ENCODE measurements at regions not wholly inside any gene's neighbourhood (a gene's known extent, or its start where the extent isn't known, plus 50 kb on each side); places are given as distances from the start of the nearest gene placed in this dataset.

DNA sequence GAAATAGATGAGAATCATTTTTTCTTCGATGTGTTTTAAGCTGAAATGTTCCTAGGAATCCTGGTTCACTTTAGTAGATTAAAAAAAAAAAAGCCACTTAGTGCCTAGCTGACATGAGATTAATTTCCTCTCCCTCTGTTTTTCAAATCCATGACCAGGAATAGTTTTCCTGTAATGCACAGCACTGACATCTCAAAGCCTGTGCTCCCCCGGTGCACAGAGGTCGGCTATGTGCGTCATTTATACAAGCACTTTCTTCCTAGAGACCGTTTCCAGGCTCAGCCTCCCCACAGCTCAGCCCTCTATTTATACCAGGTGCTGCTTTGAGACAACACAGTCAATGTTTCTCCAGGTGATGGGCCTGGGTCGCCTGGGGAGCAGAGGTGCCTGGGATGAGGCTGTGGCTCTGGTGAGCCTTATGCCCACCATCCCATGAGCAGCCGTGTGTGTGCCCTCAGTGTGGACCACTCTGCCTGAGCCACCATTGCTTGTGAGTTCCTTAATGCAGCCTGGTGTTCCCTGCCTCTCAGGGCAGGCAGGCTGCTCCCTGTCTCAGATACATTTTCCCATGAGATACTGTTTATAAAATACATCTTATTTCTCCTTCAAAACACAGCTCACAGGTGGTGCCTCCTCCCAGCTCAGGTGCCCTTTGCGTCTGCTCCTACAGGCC lies 515.7 kb upstream of the HS6ST1 start:
- TF ChIP-seq, protein P1, sequence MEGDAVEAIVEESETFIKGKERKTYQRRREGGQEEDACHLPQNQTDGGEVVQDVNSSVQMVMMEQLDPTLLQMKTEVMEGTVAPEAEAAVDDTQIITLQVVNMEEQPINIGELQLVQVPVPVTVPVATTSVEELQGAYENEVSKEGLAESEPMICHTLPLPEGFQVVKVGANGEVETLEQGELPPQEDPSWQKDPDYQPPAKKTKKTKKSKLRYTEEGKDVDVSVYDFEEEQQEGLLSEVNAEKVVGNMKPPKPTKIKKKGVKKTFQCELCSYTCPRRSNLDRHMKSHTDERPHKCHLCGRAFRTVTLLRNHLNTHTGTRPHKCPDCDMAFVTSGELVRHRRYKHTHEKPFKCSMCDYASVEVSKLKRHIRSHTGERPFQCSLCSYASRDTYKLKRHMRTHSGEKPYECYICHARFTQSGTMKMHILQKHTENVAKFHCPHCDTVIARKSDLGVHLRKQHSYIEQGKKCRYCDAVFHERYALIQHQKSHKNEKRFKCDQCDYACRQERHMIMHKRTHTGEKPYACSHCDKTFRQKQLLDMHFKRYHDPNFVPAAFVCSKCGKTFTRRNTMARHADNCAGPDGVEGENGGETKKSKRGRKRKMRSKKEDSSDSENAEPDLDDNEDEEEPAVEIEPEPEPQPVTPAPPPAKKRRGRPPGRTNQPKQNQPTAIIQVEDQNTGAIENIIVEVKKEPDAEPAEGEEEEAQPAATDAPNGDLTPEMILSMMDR (conservative IDR thresholded peaks at IDR 0.05) = no peak
- no peak overlapping the region for H3K27ac ChIP-seq

DNA sequence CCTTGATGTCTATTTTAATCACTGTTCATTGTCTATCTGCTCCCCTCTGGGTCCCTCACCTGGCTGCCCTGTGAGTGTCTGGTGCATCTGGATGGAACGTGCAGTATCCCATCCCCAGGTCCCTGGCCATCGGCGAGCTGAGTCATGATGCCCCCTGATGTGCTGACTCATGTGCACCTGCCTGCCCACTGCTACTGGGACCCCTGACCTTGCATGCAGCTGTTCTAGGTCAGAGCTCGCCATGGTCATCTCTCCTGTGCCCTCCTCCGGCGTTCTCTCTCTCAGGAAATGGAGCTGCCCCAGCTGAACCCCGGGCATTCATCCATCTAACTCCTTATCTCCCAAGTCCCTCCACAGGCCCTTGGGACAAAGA lies 516.2 kb upstream of the HS6ST1 start:
- TF ChIP-seq, protein P1 (conservative IDR thresholded peaks at IDR 0.05) = no peak
- H3K27ac ChIP-seq = no peak overlapping the region

DNA sequence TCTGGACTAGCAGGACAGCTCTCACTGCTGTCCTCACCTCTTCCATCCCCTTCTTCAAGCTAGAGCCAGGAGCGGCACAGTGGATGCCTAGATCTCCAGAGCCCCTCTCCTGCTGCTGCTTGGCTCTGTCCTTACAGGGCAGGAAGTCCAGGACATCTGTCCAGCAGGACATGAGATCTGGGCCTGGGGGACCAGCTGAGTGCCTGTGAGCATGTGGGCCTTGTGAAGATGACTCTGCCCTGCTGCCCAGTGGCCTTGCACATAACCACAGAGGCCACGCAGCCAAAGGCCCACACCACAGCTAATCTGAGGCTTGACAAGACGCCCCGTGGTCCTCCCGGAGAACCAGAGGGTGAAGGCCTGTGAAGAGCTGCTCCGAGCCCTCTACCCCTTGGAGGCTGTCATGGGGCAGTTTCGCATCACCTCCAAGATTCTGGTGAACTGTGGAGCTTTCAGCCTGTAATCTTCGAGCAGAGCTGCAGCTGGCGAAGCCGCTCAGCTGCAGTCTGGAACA lies 516.7 kb upstream of the HS6ST1 start:
- TF ChIP-seq, protein P1 (conservative IDR thresholded peaks at IDR 0.05) = no peak

DNA sequence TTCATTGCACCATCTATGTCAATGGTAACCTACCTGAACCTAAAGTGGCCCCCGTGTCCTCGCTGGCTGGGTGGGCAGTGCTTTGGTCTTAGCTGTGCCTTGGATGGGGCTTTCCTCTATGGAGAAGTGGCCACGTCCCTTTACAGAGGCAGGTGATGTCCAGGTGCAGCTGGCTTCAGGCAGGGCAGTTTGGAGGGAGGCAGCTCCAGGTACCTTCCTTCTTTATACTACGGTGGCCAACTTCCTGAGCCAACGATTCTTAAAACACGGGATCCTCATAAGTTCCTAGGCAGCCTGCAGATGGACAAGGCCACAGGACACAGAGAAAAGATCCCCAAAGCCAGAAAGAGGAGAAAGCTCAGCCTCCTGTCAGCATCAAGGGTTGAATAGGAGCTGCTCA lies 517.3 kb upstream of the HS6ST1 start:
- TF ChIP-seq, protein P1 (conservative IDR thresholded peaks at IDR 0.05) = no peak
- H3K27ac ChIP-seq = no peak overlapping the region

More for the DNA sequence above, 516.7 kb upstream of the HS6ST1 start:
- no peak overlapping the region for H3K27ac ChIP-seq

DNA sequence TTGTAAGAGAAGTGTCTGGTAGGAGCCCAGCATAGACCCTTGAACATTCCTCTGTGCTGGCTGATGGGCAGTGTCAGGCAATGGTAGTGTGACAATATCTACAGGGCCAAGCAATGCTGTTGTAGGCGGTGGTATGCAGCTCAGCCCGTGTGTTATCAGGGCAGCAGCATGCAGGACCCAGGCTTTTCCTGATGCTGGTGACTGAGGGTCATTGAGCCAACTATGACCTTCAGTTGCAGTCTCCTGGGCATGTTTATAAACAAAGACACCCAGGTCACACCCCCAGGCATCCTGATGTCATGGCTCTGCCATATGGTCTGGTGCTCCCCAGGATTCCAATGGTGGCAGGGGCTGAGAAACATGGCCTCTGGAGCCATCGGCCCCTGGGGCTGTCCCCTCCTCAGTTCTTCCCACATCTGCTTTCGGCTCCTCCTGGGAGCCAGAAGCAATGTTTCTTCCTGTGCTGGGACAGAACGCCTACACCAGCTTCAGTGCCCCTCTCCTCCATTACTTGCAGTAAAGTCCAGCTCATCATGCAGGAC lies 518.0 kb upstream of the HS6ST1 start:
- H3K27ac ChIP-seq = no peak overlapping the region
- TF ChIP-seq, protein P1 (conservative IDR thresholded peaks at IDR 0.05) = no peak

DNA sequence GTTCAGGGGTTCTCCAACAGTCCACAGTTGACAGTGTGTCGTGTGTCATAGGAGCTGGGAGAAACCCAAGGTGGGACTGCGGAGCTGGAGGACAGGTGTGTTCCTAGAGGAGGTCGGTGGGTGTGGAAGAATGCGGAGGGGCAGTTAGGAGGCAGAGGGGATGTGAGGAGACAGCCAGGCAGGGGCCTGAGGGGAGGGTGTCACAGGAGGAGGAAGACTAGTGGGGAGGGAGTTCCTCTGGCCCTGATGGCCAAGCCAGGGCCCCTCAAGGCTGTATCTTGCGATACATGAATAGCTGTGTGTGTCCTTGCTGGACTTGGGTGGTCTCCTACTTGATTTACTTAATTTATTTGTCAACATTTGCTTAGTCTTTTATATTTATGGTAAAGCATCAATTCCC lies 519.6 kb upstream of the HS6ST1 start:
- TF ChIP-seq, protein P1 (conservative IDR thresholded peaks at IDR 0.05) = no peak
- no peak overlapping the region for H3K27ac ChIP-seq

DNA sequence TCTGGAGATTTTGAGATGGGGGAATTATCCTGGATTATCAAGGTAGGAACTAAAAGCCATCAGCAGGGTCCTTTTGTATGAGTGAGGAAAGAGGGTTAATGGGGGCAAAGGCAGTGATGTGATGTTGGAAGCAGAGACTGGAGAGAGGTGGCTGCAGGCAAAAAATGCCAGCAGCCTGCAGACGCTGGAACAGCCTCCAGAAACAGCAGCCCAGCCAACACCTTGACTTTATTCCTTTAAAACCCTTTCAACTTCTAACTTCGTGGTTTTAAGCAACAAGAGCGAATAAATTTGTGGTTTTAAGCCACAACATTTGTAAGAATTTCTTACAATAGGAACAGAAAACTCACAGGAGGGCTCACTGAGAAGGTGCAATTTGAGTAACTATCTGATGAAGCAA lies 523.1 kb upstream of the HS6ST1 start:
- TF ChIP-seq, protein P1 (conservative IDR thresholded peaks at IDR 0.05) = no peak

More for the DNA sequence above, 523.1 kb upstream of the HS6ST1 start:
- no peak overlapping the region for H3K27ac ChIP-seq

Data from VCaP (cell line).